ENCODE measurements at regions not wholly inside any gene's neighbourhood (a gene's known extent, or its start where the extent isn't known, plus 50 kb on each side); places are given as distances from the start of the nearest gene placed in this dataset.

DNA sequence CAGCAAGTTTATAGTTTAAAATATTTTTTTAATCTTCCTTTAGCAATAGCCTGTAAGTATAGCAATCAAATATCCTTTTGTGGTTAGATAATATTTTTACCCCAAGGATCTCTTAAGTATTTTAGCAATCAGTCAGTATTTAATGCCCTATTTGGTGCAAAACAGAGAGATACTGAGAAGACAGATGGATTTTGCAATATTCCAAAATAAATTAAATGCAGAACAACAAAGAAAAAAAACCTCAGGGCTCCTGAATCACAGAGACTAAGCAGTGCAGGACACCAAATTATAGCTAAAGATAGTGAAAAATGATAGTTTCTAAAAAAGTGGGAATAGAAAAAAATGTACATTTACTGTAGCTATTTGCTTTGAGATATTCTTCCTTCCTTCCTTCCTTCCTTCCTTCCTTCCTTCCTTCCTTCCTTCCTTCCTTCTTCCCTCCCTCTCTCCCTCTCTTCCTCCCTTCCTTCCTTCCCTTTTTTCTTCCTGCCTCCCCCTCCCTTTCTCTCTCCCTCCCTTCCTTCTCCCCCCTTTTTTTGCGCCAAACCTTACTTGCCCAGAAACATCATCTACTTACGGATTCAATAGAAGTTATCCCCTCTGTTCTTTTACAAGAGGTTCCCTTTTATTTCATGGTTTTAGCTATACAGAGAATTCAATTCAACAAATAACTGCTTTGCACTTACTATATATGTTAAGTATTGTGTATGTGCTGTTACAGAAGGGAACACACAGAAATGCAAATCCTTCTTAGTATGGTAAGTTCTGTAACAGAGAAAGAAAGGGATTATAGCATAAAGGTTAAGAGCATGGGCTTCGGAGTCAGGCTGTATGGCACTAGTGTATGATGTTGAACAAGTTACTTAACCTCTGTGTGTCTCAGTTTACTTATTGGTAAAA lies 219.0 kb downstream of the CPE start:
- no peaks in the 10 kb centered on the region for H3K4me1 ChIP-seq (ENCODE audit: control insufficient read depth, insufficient read depth, low read length)
- no peak overlapping the region for H3K27ac ChIP-seq (ENCODE audit: extremely low read depth, low read depth, low read length)
- H3K36me3 ChIP-seq (ENCODE audit: control insufficient read depth in 2 of 2, insufficient read depth in 1 of 2, low read length in 2 of 2) = no peaks in the 10 kb centered on the region
- CTCF ChIA-PET = no interaction called here
- no peak for TF ChIP-seq ZNF114 (tag by site-specific recombination; IDR thresholded peaks at IDR 0.05)
- H3K9me3 ChIP-seq (ENCODE audit: control insufficient read depth, insufficient read depth, low read depth, low read length) = no peaks in the 10 kb centered on the region
- no peak overlapping the region for H3K4me3 ChIP-seq (ENCODE audit: low read depth, low read length)
- POLR2A ChIA-PET = no interaction called here

DNA sequence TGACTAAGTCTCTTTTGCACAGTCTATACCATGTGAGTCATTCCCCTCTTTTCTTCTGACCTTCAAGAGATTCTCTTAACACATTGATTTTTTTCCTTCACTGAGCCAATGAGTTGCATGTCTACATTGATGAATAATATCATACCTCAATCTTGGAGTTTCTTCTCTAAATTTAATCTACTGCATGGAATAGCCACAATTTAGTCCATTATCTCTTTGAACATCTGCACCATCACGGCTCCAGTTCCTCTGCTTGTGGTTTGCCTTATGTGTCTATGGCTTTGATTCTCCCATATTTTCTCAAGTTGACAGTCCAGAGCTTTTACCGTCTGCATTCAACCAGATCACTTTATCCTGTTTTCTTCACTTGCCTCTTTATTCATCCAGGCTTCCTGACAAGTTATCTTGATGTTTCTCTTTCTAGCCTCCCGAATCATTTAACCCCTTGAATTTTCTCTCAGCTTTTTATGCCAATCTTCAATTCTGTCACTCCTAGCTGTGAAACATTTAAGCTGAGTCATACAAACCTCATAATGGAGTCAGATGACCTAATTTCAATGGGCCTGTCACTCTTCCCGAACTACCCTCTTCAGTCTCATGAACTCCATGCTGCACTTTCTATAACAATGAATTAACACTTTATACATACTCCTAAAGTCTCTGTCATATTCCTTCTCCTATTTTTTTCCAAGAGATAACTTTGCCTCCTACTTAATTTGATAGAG lies 222.3 kb downstream of the CPE start:
- ChIA-PET POLR2A (no interaction called here), CTCF (interaction anchor here (0.6 kb wide), 1 partner anchor 1912 kb away, joined by 9 read pairs; no protein-coding TSS in a partner anchor)
- no peak for TF ChIP-seq ZNF658 (tag by site-specific recombination; IDR thresholded peaks at IDR 0.05)
- TF ChIP-seq TRIM28 (IDR thresholded peaks at IDR 0.05; ENCODE audit: borderline replicate concordance, low read length) = no peak
- TF ChIP-seq ZFP3 (tag by site-specific recombination; IDR thresholded peaks at IDR 0.05; ENCODE audit: low read depth) = no peak
- TF ChIP-seq, protein P1, sequence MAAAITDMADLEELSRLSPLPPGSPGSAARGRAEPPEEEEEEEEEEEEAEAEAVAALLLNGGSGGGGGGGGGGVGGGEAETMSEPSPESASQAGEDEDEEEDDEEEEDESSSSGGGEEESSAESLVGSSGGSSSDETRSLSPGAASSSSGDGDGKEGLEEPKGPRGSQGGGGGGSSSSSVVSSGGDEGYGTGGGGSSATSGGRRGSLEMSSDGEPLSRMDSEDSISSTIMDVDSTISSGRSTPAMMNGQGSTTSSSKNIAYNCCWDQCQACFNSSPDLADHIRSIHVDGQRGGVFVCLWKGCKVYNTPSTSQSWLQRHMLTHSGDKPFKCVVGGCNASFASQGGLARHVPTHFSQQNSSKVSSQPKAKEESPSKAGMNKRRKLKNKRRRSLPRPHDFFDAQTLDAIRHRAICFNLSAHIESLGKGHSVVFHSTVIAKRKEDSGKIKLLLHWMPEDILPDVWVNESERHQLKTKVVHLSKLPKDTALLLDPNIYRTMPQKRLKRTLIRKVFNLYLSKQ (tag by site-specific recombination; IDR thresholded peaks at IDR 0.05; ENCODE audit: borderline replicate concordance) = no peak
- TF ChIP-seq ZNF426 (tag by site-specific recombination; IDR thresholded peaks at IDR 0.05) = no peak
- TF ChIP-seq, protein P2, sequence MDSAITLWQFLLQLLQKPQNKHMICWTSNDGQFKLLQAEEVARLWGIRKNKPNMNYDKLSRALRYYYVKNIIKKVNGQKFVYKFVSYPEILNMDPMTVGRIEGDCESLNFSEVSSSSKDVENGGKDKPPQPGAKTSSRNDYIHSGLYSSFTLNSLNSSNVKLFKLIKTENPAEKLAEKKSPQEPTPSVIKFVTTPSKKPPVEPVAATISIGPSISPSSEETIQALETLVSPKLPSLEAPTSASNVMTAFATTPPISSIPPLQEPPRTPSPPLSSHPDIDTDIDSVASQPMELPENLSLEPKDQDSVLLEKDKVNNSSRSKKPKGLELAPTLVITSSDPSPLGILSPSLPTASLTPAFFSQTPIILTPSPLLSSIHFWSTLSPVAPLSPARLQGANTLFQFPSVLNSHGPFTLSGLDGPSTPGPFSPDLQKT (IDR thresholded peaks at IDR 0.05; ENCODE audit: borderline replicate concordance, low read depth, low read length) = no peak
- TF ChIP-seq ZNF548 (tag by site-specific recombination; IDR thresholded peaks at IDR 0.05) = no peak
- TF ChIP-seq KLF9 (tag by site-specific recombination; IDR thresholded peaks at IDR 0.05; ENCODE audit: low read depth) = no peak
- H3K36me3 ChIP-seq (ENCODE audit: control insufficient read depth in 2 of 2, insufficient read depth in 1 of 2, low read length in 2 of 2) = no peaks in the 10 kb centered on the region
- H3K4me3 ChIP-seq (ENCODE audit: low read depth, low read length) = no peak overlapping the region
- H3K9me3 ChIP-seq (ENCODE audit: control insufficient read depth, insufficient read depth, low read depth, low read length) = no peaks in the 10 kb centered on the region
- no peaks in the 10 kb centered on the region for H3K4me1 ChIP-seq (ENCODE audit: control insufficient read depth, insufficient read depth, low read length)
- H3K27ac ChIP-seq (ENCODE audit: extremely low read depth, low read depth, low read length) = no peak overlapping the region

DNA sequence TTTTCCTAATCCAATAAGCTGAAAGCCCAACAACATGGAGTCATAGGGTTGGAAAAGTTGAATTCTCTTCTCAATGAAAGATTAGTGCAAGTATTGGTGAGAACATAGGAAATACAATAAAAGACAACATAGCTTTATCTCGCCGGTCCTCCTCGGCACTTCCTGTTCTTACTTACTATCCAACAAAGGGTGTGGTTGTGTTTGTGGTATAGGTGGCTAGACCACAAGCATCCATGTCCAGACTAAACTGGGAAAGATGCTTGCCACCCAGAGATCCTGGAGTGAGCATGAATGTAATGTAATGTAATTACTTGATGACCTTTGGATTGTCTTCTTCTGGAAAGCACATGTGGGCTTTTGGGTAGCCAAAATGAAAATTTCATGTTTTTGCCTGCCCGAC lies 223.8 kb downstream of the CPE start:
- no peaks in the 10 kb centered on the region for H3K4me1 ChIP-seq (ENCODE audit: control insufficient read depth, insufficient read depth, low read length)
- POLR2A ChIA-PET = no interaction called here
- no peaks in the 10 kb centered on the region for H3K9me3 ChIP-seq (ENCODE audit: control insufficient read depth, insufficient read depth, low read depth, low read length)
- H3K4me3 ChIP-seq (ENCODE audit: low read depth, low read length) = no peak overlapping the region
- no peak overlapping the region for H3K27ac ChIP-seq (ENCODE audit: extremely low read depth, low read depth, low read length)
- TF ChIP-seq, protein P3, sequence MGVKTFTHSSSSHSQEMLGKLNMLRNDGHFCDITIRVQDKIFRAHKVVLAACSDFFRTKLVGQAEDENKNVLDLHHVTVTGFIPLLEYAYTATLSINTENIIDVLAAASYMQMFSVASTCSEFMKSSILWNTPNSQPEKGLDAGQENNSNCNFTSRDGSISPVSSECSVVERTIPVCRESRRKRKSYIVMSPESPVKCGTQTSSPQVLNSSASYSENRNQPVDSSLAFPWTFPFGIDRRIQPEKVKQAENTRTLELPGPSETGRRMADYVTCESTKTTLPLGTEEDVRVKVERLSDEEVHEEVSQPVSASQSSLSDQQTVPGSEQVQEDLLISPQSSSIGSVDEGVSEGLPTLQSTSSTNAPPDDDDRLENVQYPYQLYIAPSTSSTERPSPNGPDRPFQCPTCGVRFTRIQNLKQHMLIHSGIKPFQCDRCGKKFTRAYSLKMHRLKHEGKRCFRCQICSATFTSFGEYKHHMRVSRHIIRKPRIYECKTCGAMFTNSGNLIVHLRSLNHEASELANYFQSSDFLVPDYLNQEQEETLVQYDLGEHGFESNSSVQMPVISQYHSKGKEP (tag by site-specific recombination; IDR thresholded peaks at IDR 0.05) = no peak
- TF ChIP-seq ZNF785 (tag by site-specific recombination; IDR thresholded peaks at IDR 0.05) = no peak
- TF ChIP-seq ZNF548 (tag by site-specific recombination; IDR thresholded peaks at IDR 0.05) = no peak
- TF ChIP-seq ZBTB8A (tag by site-specific recombination; IDR thresholded peaks at IDR 0.05) = no peak
- no peak for TF ChIP-seq GLIS1 (tag by site-specific recombination; IDR thresholded peaks at IDR 0.05)
- TF ChIP-seq ZNF202 (tag by site-specific recombination; IDR thresholded peaks at IDR 0.05; ENCODE audit: borderline replicate concordance) = no peak
- TF ChIP-seq KLF1 (tag by site-specific recombination; IDR thresholded peaks at IDR 0.05) = no peak
- TF ChIP-seq, protein P4, sequence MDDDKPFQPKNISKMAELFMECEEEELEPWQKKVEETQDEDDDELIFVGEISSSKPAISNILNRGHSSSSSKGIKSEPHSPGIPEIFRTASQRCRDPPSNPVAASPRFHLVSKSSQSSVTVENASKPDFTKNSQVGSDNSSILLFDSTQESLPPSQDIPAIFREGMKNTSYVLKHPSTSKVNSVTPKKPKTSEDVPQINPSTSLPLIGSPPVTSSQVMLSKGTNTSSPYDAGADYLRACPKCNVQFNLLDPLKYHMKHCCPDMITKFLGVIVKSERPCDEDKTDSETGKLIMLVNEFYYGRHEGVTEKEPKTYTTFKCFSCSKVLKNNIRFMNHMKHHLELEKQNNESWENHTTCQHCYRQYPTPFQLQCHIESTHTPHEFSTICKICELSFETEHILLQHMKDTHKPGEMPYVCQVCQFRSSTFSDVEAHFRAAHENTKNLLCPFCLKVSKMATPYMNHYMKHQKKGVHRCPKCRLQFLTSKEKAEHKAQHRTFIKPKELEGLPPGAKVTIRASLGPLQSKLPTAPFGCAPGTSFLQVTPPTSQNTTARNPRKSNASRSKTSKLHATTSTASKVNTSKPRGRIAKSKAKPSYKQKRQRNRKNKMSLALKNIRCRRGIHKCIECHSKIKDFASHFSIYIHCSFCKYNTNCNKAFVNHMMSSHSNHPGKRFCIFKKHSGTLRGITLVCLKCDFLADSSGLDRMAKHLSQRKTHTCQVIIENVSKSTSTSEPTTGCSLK (tag by site-specific recombination; IDR thresholded peaks at IDR 0.05) = no peak
- TF ChIP-seq ZNF324 (tag by site-specific recombination; IDR thresholded peaks at IDR 0.05) = no peak
- TF ChIP-seq, protein P5, sequence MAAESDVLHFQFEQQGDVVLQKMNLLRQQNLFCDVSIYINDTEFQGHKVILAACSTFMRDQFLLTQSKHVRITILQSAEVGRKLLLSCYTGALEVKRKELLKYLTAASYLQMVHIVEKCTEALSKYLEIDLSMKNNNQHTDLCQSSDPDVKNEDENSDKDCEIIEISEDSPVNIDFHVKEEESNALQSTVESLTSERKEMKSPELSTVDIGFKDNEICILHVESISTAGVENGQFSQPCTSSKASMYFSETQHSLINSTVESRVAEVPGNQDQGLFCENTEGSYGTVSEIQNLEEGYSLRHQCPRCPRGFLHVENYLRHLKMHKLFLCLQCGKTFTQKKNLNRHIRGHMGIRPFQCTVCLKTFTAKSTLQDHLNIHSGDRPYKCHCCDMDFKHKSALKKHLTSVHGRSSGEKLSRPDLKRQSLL (tag by site-specific recombination; IDR thresholded peaks at IDR 0.05) = no peak
- no peaks in the 10 kb centered on the region for H3K36me3 ChIP-seq (ENCODE audit: control insufficient read depth in 2 of 2, insufficient read depth in 1 of 2, low read length in 2 of 2)
- CTCF ChIA-PET = no interaction called here
